Psoas muscle (tissue), 7 donors: ENCODE measurements at regions not wholly inside any gene's neighbourhood (a gene's known extent, or its start where the extent isn't known, plus 50 kb on each side); places are given as distances from the start of the nearest gene placed in this dataset.

Experiments used
- ATAC-seq, 4 donors: fragments of 200-7000 bp; cut with Tn5 transposase; one replicate each; pipeline ENCODE4 v1.9.1; 2020; ENCODE audit warnings: moderate library complexity in 3 of 4, mild to moderate bottlenecking in 2 of 4
- DNase-seq, 2 donors: peaks; one replicate each; pipeline ENCODE4 v3.0.0-alpha.2; 2020
- H3K27ac ChIP-seq: fragments of 200-600 bp; one replicate; pipeline ENCODE4 v1.8.0; 2022
- H3K27me3 ChIP-seq, 3 donors: fragments of 200-600 bp in 1 of 3; one replicate each; pipeline versions ENCODE4 v1.6.1 to v1.8.0; 2013 to 2022; ENCODE audit warnings: low read length in 2 of 3, mild to moderate bottlenecking in 2 of 3, moderate library complexity in 1 of 3; ENCODE audit not compliant: insufficient read depth in 3 of 3
- H3K36me3 ChIP-seq, 2 donors: fragments of 200-600 bp in 1 of 2; one replicate each; pipeline versions ENCODE4 v1.6.1 to v1.8.0; 2013 to 2022; ENCODE audit warnings: low read depth in 1 of 2, mild to moderate bottlenecking in 1 of 2, moderate library complexity in 1 of 2; ENCODE audit not compliant: insufficient read depth in 1 of 2
- H3K4me1 ChIP-seq: fragments of 200-600 bp; one replicate; pipeline ENCODE4 v1.8.0; 2022
- H3K4me3 ChIP-seq: fragments of 200-600 bp; one replicate; pipeline ENCODE4 v1.8.0; 2022; ENCODE audit warnings: mild to moderate bottlenecking
- H3K9me3 ChIP-seq: fragments of 200-600 bp; one replicate; pipeline ENCODE4 v1.8.0; 2022
- whole genome bisulfite sequencing, 3 donors: extraction: QIAGEN DNeasy Blood & Tissue Kit; methylation state at CpG; one replicate each; pipeline versions ENCODE4 v1.1.6 to v1.1.7; 2013; 5-methylcytosine and 5-hydroxymethylcytosine counted together
- intact Hi-C, 2 donors: fragments of 100-400 bp; cut with DNase I; formaldehyde crosslinking; loops; one replicate each; pipeline versions ENCODE4 v1.11.0 to v1.14.2; 2022
- TF ChIP-seq, protein P1 (sequence below): fragments of 200-600 bp; IDR thresholded peaks from one replicate; pipeline ENCODE4 v1.8.0; 2022; ENCODE audit warnings: antibody characterized with exemption
- donor health status: healthy with polysubstance abuse.
- donor health status: DM: no; HTN: no; CAD: no; lungs with moderate emphysema.
- donor health status: Bipolar disorder and iron deficiency.
- donor health status: healthy.
- donor health status: DM: yes; HTN: yes; CAD: no.
- donor health status: DM: no; HTN: no; CAD: no.
- donor health status: DM: yes; HTN: yes; CAD: no.

DNA sequence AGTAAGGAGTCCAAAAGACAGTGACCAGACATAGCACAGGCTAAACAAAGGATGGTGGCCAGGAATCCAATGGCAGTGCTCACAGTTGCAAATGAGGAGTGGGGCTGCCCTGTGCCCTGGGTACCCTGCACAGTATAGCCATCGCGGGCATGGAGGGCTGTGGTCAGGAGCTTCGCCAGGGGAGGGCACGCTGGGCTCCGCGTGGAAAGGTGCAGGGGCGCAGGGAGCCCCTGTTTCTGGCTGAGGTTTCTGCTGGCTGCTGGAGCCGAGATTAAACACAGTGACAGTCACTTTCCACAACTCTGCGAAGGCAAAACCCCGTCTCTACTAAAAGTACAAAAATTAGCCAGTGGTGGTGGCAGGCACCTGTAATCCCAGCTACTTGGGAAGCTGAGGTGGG is 194.7 kb downstream of the GALR1 start:
- ATAC-seq (no peak), DNase-seq (no peak)
- Histone ChIP-seq H3K36me3 (no peaks in the 10 kb centered on the region), H3K27ac (no peak overlapping the region), H3K4me3 (no peak overlapping the region), H3K9me3 (no peaks in the 10 kb centered on the region), H3K4me1 (no peaks in the 10 kb centered on the region), H3K27me3 (no peaks in the 10 kb centered on the region)
- TF ChIP-seq, protein P1, sequence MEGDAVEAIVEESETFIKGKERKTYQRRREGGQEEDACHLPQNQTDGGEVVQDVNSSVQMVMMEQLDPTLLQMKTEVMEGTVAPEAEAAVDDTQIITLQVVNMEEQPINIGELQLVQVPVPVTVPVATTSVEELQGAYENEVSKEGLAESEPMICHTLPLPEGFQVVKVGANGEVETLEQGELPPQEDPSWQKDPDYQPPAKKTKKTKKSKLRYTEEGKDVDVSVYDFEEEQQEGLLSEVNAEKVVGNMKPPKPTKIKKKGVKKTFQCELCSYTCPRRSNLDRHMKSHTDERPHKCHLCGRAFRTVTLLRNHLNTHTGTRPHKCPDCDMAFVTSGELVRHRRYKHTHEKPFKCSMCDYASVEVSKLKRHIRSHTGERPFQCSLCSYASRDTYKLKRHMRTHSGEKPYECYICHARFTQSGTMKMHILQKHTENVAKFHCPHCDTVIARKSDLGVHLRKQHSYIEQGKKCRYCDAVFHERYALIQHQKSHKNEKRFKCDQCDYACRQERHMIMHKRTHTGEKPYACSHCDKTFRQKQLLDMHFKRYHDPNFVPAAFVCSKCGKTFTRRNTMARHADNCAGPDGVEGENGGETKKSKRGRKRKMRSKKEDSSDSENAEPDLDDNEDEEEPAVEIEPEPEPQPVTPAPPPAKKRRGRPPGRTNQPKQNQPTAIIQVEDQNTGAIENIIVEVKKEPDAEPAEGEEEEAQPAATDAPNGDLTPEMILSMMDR, result no peak
- WGBS, 3 donors, result 88 to 96% (median 96%) methylated on average over 10 of the region's 10 CpGs
- intact Hi-C loops, result no loop called here

- Histone ChIP-seq H3K9me3 (no peaks in the 10 kb centered on the region), H3K27ac (no peak overlapping the region), H3K27me3 (no peaks in the 10 kb centered on the region), H3K36me3 (no peaks in the 10 kb centered on the region), H3K4me1 (no peaks in the 10 kb centered on the region), H3K4me3 (no peak overlapping the region)
- TF ChIP-seq, protein P1, result no peak
- no peak for DNase-seq
- intact Hi-C loops, result no loop called here
- 63 to 70% (median 67%) methylated on average over 6 of the region's 6 CpGs for WGBS, 3 donors
- ATAC-seq, result no peak
Observed at GRCh38 chr18:77448046-77448445, 198.4 kb downstream of the GALR1 start.

DNA sequence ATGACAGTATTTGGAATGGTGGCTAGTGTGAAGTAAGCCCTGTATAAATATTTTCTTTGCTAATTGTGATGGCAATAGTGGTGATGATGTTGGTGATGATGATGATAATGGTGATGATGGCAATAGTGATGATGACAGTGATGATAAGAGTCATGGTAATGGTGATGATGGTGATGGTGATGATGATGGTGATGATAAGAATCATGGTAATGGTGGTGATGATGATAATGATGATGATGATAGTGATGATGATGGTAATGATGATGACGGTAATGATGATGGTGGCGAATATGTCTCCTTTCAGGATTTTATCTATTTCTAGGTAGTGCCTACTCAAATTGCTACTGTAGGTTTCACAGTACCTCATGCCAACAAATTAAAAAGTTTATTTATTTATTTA is 205.4 kb downstream of the GALR1 start:
- Histone ChIP-seq H3K27ac (no peak overlapping the region), H3K27me3 (no peaks in the 10 kb centered on the region), H3K36me3 (no peaks in the 10 kb centered on the region), H3K4me3 (no peak overlapping the region), H3K4me1 (no peaks in the 10 kb centered on the region), H3K9me3 (no peaks in the 10 kb centered on the region)
- no peak for ATAC-seq
- no peak for DNase-seq
- WGBS, 3 donors, result 95 to 97% (median 95%) methylated on average over 2 of the region's 2 CpGs
- TF ChIP-seq, protein P1, result no peak
- intact Hi-C loops, result no loop called here

- 12 to 27% (median 26%) methylated on average over 3 of the region's 3 CpGs for WGBS, 3 donors
- H3K27ac ChIP-seq, result no peak overlapping the region
- no peaks in the 10 kb centered on the region for H3K9me3 ChIP-seq
- no peak overlapping the region for H3K4me3 ChIP-seq
- peaks cover 0 to 8% (median 0%) of the 10 kb centered on the region in 3 donors for H3K27me3 ChIP-seq
- no peaks in the 10 kb centered on the region for H3K36me3 ChIP-seq
- ATAC-seq, result no peak
- intact Hi-C loops, result no loop called here
- DNase-seq, result no peak
- no peaks in the 10 kb centered on the region for H3K4me1 ChIP-seq
- TF ChIP-seq, protein P1, result no peak
Observed at GRCh38 chr18:77457681-77458080, 208.0 kb downstream of the GALR1 start.

- Histone ChIP-seq H3K4me1 (no peaks in the 10 kb centered on the region), H3K27me3 (peaks cover 0 to 14% (median 0%) of the 10 kb centered on the region in 3 donors), H3K9me3 (no peaks in the 10 kb centered on the region), H3K27ac (no peak overlapping the region), H3K36me3 (no peaks in the 10 kb centered on the region), H3K4me3 (no peak overlapping the region)
- intact Hi-C loops, result no loop called here
- WGBS, 3 donors, result 47 to 51% (median 49%) methylated on average over 6 of the region's 6 CpGs
- TF ChIP-seq, protein P1, result no peak
- DNase-seq (no peak), ATAC-seq (no peak)
Observed at GRCh38 chr18:77461062-77461688, 211.5 kb downstream of the GALR1 start.
